ENCODE measurements at regions not wholly inside any gene's neighbourhood (a gene's known extent, or its start where the extent isn't known, plus 50 kb on each side); places are given as distances from the start of the nearest gene placed in this dataset.
A peak's percentile ranks its signal among the peaks of the same experiment; 100 is the strongest.
"Not testable (repeated sequence)": the region's sequence is repeated elsewhere in the genome, so short reads cannot be mapped to it uniquely, and the experiment has no call there.

DNA sequence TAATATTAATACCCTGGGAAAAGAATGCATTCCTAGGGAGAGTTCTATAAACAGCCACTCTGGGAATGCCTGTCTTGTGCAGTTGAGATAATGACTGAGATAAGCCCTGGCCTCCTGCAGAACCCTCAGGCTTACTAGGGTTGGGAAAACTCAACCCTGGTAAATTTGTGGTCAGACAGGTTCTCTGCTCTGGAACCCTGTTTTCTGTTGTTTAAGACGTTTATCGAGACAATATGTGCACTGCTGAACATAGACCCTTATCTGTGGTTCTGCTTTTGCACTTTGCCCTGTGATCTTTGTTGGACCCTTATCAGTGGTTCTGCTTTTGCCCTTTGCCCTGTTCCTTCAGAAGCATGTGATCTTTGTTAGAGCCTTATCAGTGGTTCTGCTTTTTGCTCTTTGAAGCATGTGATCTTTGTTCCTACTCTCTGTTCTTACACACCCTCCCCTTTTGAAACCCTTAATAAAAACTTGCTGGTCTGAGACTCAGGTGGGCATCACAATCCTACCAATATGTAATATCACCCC, 2754.0 kb downstream of the PCDH9 start:
- not testable (repeated sequence) for DNase-seq (ENCODE audit: low read depth, low spot score)

DNA sequence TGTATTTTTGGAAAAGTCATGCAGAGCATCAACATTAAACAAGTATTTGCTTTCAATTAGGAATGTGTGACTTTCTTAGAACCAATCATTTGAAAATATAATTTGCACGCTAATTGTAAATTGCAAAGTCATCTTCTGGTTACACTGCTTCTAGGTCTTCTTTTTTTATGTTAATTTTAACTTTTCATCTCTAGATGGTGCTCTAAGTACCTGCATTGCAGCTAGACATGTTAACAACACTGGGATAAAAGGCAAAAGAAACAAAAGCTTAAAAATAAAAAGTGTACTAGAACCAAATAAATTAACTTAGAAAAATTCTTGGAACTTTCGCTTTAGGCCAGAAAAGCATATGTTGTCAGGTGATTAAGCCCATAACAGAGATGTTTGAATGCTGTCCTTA, 2758.2 kb downstream of the PCDH9 start:
- DNase-seq (ENCODE audit: low read depth, low spot score) = no peak

DNA sequence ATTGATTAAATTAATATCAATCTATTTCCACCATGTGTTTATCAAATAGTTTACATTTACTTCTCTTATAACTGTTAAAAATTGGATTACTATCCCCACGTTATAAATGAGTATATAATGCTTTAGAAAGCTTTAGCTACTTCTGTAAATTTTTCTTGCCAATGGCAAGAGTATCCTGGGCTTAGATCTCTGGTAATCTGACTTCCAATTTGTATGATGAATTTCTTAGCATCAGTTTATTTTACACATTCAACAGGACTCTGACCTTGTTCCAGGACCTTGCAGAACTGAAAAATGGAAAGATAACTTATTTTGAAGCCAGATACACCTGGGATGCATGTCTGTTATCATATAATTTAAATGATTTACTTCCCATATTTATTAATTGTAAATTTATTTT, 2759.4 kb downstream of the PCDH9 start:
- DNase-seq (ENCODE audit: low read depth, low spot score) = no peak

DNA sequence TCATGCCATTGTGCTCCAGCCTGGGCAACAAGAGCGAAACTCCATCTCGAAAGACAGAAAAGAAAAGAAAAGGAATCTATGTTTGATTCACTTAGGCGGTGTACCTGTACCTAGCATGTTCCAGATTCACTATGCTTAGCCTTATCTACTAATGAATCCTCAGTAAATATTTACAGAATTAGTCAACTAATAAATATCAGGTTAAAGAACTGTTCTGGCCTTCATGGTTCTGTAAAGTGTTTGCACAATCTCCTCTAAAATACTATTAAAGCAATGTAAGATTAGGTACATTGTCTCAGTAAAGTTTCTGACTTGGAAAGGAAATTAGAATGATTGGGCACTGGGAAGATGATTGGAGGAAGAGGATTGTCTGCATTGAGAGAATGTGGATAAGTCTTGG, 2770.4 kb downstream of the PCDH9 start:
- DNase-seq (ENCODE audit: low read depth, low spot score) = no peak

DNA sequence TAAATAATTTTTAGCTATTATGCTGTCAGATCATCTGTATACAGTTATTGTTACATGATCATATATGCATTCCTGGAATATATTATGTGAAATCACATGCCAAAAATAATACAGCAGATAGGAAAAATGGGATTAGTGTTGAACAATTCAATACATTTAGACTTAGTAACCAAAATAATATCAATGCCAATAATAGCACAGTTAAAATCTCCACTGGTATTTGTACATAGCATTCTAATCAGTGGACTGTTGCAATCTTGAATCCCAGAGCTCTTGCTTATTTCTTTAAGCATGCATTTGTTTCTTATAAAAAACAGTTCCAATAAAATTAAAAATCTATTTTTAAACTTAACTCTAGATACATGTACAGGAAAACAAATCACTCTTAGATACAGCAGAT, 2772.2 kb downstream of the PCDH9 start:
- DNase-seq (ENCODE audit: low read depth, low spot score) = no peak

DNA sequence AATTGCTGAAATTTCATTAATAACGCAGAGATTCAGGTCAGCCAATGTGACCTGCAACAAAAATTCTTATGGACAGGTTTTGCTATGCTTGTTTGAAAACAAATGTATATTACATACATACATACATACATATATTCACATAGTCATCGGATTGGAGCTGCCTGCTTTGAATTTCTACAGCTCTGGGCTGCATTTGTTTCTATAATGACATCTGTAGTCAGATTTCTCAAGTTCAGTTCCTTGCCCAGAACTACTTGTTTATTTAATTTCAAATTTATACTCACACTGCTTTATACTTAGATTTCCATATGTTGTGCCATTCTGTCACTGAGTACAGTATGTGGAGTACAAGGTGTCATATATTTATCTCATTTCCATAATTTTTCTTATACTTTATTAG, 2775.0 kb downstream of the PCDH9 start:
- no peak for DNase-seq (ENCODE audit: low read depth, low spot score)

DNA sequence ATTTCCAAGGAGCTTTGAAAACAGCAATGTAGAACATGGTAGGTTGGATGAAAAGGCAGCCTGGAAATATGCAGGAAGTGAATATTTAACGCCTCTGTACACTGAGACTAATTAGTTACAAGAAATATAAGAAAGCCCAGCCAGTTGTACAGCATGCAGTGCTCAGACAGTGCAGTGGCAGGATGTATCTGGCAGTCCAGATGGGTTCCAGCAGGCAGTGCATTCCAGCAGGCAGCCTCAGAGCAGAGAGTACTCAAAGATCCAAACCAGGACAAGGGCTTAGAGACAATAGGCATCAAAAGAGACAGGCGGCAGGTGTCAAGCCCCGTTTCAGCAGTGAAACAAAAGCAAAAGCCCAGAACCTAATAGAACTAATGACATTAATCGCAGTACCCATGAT, 2776.3 kb downstream of the PCDH9 start:
- no peak for DNase-seq (ENCODE audit: low read depth, low spot score)

DNA sequence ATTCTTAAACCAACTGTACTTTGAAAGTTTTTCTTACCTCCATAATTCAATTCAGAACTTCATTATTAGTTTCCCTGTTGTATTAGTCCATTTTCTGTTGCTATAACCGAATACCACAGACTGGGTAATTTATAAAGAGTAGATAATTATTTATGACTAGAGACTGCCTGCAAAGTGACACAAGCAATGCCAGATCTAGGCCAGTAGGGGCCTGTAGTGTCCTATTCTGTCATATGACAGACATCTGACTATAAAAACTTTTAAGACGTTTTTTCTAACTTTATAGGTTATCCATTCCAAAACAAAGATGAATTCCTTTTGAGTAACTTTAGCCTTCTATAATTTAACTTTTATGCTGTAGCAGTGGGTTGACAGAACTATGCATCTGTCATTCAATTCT, 2783.8 kb downstream of the PCDH9 start:
- DNase-seq (ENCODE audit: low read depth, low spot score) = no peak

DNA sequence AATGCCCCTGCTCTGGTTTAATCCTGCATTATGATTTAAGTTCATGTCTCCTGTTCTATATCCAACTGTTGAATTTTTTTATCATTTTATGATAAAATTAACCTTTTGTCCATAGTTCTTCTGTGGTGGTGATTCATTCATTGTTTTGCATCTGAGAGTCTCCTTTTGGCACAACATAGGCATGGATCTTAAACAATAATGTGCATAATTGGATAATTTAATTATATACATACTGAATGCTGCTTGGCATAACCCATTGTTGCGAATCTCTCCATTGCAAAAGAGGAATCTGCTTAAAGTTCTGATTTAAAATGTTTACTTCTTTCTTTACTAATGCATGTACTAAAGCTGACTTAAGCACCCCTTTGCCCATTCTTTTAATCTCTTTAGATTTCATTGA, 2788.4 kb downstream of the PCDH9 start:
- DNase-seq (ENCODE audit: low read depth, low spot score) = no peak

DNA sequence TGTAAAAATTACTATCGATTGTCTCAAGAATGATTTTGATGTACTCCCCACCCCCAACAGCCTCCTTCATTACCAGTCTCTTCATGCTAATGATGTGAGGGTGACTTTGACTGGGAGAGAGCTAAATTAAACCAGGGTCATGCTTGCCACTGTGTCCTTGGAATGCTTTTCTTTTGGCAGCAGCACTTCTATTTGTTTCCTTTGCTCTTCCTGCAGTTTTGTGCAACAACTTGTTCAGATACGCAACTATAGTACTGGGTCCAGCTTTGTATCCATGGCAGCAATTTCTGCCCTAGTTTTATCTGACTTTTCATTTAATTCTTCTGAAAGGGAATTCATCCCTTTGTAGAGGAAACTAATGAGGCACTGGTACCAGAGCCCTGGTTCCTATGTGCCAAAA, 2792.1 kb downstream of the PCDH9 start:
- no peak for DNase-seq (ENCODE audit: low read depth, low spot score)

DNA sequence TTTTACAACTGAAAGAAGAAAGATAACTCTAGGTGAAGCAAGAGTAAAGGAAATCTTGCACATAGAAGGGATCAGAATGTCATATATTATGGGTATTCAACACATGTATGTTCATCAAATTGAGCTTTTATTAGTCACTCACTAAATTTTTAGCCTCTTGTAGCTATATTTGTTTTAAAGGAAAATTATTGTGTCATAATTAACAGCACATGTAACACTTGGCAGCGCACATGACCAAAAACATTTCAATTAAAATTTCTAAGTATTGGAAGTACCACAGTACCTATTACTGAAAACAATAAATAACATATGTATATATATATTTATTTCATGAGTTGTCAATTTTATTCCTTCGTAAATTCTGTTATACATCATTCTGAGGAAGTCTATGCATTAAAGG, 2800.4 kb downstream of the PCDH9 start:
- DNase-seq (ENCODE audit: low read depth, low spot score) = no peak

DNA sequence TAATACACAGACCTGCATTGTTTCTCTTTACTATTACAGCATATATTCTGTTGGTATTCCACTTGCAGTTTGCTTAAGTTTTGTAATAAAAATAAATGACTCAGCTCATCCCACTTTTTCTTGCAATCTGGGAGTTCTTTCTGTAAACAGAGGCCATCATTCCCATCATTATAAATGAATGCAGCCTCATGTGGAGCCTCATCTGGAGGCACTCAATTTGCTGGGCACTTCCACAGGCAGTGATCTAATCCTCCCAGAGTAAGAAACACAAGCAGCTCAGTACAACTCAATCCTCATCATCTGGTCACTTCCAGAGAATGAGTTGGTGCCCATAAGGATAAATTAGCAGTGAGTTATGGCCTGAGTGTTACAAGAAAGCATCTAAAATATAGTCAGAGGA, 2801.9 kb downstream of the PCDH9 start:
- peak; percentile 15 for DNase-seq (ENCODE audit: low read depth, low spot score)

DNA sequence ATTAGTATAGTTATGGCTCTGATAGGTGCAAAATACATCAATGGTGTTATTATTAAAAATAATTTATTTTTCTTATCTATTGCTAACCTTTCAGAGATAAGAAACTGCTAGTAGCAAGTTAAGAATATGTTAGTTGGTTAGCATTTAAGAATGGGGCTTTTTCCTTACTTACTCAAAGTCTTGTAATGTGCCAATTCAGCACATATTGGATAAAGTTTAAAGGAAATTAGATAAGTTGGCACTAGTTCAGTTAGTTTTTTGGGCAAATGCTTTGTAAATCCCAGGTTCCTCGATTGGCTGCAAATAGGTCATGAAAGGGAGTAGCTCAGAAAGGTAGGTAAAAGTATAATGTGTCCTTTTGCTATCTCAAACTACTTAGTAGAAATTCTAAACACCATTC, 2806.7 kb downstream of the PCDH9 start:
- no peak for DNase-seq (ENCODE audit: low read depth, low spot score)

DNA sequence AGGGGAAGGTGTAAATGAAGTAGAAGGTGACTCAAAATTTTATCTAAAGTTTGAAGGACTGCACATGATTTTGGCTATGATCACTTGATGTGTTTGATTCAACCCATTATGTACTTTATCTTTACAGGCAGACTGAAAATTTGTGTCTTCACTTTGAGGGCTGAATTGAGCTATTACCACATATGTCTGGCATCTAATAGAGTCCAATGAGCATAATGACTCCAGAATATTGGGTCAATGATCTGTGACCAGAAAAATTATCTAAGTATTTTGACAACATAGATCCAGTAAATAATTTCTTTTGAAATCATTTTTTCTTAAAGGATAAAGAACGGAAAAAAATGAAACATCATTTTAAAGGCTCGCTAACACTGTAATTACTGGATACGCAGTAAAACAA, 2810.0 kb downstream of the PCDH9 start:
- DNase-seq (ENCODE audit: low read depth, low spot score) = no peak

DNA sequence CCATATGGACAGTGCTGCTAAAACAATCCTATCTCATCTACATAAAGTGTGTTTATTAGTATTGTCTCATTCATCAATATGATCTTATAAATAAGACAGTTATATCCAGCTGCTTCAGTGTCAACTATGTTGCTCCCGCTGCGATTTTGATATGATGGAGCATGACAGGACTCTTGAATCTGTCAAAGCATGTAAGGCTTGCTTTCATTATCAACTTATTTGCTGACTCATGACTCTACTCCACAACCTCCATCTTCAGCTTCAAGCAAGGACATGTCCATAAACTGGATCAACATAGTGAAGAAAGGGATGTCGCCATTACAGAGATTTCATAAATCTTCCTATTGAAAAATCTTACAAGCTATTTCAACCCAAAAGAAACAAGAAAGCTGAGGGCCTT, 2812.6 kb downstream of the PCDH9 start:
- no peak for DNase-seq (ENCODE audit: low read depth, low spot score)

DNA sequence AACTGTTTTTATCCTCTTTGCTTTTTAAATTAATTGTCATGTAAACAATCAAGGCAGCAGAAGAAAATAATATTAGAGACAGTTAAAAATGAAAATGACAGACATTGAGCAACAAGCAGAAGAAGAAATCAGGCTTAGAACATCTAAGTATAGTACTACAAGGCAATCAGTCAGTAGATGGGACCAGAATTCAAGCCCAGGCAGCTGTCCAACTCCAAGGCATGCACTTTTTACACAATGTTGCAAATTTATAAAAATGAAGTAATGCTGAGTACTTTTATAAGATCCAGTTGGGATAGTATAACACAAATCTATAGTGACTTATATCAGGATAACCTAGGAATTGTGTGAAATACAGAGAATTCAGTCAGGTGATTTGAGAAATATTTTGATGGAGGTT, 2815.8 kb downstream of the PCDH9 start:
- DNase-seq (ENCODE audit: low read depth, low spot score) = no peak

DNA sequence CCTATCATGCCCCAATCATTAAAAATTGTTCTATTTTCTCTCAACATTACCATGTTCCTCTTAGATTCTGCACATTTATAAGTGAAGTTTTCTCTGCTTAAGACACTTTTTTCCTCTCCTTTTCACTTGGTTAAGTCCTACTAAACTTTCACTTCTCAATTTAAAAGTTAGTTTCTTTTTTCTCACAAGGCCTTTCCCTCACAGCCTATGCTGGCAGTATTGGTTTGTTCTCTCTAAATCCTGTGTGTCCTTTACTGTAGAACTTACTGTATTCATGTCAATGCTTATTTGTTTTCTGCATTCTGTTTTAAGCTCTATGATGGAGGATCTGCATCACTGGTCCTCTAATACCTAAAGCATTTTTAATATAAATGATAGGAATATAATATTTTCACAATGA, 2816.6 kb downstream of the PCDH9 start:
- DNase-seq (ENCODE audit: low read depth, low spot score) = no peak

DNA sequence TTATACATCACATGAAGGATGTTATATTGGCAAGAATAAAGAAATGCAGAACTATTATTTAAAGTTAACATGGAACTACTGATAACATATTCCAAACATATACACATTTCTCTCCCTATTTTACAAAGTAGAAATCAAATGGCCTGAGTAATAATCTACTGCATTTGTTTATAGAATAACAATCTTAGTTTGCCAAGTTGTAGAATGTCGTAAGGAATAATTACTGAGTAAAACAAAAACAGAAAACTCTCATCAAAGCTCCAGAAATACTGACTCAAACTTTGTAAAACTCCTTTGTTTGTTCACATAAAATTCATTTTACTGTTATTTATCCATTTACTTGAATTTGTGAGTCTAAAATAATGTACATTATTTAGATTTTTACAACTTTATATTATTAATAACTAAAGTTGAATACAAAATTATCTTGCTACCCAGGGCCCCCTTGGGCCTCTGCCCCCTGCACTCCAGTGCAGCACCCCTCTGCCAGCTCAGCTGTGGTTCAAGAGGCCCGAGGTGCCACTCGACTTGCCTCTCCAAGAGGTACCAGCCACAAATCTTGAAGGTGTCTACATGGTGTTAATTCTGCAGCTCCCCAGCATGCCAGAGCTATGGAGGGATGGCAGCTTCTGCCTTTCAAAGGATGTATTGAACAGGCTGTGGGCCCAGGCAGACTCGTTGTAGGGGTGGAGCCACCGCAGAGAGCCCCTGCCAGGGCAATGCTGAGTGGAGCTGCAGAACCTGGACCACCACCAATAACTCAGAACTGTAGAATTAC, 2819.7 kb downstream of the PCDH9 start:
- no peak for DNase-seq (ENCODE audit: low read depth, low spot score)

DNA sequence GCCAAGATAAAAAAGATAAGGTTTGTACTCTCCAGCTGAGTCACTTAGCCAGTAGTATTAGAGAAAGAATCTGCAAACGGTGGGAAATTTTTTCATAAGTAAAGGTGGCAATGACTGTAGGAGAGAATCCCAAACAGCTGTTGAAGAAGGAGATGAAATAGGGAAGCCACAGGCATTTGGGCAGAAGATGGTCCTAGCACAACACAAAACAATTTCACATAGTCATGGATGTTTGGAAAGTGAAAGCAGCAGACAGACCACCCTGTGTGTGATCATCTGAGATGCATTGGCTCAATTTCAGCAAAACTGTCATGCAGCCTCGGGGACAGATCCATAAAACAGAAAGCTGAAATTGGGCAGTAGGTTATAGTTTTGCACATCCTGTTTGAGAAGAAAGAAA, 2832.4 kb downstream of the PCDH9 start:
- DNase-seq (ENCODE audit: low read depth, low spot score) = peak; percentile 13

DNA sequence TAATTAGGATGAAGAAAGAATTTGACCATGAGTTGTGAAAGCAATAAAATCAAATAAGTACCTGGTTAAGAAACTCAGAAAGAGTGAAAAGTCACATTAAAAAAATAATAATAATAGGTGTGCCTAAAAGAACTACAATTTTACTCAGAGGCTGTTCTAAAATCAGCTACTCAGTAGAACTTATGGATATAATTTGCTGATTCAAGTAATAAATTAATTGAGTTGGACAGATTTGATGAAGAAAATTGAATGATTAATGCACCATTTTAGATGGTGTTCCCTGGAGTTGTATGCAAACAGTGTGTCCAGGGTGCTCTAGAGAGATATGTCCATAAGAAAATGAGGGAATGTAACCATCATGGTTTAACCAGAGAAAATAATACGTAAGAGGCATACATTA, 2852.5 kb downstream of the PCDH9 start:
- DNase-seq (ENCODE audit: low read depth, low spot score) = no peak

DNA sequence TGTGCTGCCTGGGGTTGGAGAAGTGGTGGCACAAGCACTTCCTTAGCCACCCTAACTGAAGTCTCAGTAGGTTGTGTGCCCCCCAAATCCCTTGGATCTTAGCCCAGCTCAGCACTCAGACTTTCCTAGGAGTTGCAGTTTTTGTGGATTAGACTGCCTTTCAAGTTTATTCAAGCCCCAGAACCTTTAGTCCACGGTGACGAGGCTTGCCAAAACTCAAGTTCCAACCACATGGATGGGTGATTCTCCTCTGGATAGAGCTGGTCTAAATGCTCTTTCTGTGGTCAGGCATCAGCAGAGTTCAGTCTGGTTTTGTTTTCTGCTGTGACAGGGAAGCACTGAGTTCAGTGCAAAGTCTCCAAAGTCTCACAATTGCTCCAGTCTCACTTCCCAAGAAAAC, 2858.7 kb downstream of the PCDH9 start:
- no peak for DNase-seq (ENCODE audit: low read depth, low spot score)

DNA sequence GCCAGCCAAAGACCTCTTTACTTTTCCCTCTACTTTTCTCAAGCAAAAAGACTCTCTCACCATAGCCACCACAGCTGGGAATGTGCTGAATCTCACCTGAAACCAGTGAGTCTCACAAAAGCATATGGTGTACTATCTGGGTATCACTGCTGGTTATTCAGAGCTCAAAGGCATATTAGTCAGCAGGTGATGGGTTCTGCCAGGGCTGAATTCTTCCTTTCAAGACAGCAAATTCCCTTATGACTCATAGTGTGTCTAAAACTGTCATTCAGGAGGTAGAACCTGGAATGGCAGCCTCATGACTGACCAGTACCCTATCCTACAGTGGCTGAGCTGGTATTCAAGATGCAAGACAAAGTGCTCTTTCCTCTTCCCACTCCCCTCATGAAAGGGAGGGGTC, 2859.1 kb downstream of the PCDH9 start:
- DNase-seq (ENCODE audit: low read depth, low spot score) = no peak

DNA sequence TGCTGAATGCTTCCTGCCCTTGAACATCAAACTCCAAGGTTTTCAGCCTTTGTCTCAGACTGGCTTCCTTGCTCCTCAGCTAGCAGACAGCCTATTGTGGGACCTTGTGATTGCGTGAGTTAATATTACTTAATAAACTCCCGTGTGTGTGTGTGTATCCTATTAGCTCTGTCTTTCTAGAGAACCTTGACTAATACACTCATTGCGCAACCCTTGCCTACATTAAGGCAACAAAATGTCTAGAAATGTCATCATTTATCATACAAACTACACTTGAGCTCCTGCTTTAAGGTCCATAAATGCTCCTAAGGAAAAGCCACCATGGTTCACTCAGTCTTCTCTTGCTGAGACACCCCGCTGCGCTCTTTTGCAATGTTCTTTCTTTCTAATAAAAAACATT, 2861.0 kb downstream of the PCDH9 start:
- DNase-seq (ENCODE audit: low read depth, low spot score) = no peak

DNA sequence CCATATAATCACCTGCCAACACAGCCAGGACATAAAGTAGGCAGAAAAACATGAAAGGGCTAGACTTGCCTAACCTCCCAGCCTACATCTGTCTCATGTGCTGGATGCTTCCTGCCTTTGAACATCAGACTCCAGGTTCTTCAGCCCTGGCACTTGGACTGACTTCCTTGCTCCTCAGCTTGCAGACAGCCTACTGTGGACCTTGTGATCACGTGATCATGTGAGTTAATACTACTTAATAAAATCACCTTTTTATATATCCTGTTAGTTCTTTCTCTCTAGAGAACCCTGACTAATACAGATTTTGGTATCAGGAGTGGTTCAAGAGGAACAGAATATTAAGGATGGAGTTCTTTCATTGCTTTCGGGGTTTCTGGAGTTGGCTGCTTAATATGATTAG, 2867.6 kb downstream of the PCDH9 start:
- no peak for DNase-seq (ENCODE audit: low read depth, low spot score)

Measured in smooth muscle cell of the brain vasculature (primary cell).